HL-60 (cell line): ENCODE measurements at regions not wholly inside any gene's neighbourhood (a gene's known extent, or its start where the extent isn't known, plus 50 kb on each side); places are given as distances from the start of the nearest gene placed in this dataset.

Source experiments
- DNase-seq, 2 experiments: peaks; one replicate each; pipeline ENCODE4 v3.0.0-alpha.2; 2010 to 2020; ENCODE audit warnings: low read depth in 1 of 2, low spot score in 1 of 2
- H3K27ac ChIP-seq: fragments of 250-450 bp; sonication (Bioruptor Pico); replicated peaks from 2 replicates; pipeline ENCODE4 v1.5.1; 2020; ENCODE audit warnings: mild to moderate bottlenecking, moderate library complexity
- H3K27me3 ChIP-seq: fragments of 250-450 bp; sonication (Bioruptor Pico); 2 replicates; pipeline ENCODE4 v1.5.1; 2021; ENCODE audit warnings: mild to moderate bottlenecking, moderate library complexity; ENCODE audit not compliant: insufficient read depth, poor library complexity, severe bottlenecking
- H3K4me3 ChIP-seq: replicated peaks from 2 replicates; pipeline ENCODE4 v1.5.1; 2011; ENCODE audit warnings: mild to moderate bottlenecking, control low read depth, low read length; ENCODE audit not compliant: insufficient read depth
- CTCF ChIP-seq: IDR thresholded peaks from one replicate; pipeline ENCODE4 v1.5.1; 2011; ENCODE audit warnings: low read length, control low read depth, inconsistent platforms; ENCODE audit not compliant: insufficient read depth
- GABPA ChIP-seq: IDR thresholded peaks from 2 replicates; pipeline ENCODE4 v1.6.1; 2012; ENCODE audit warnings: low read depth
- POLR2AphosphoS5 ChIP-seq: IDR thresholded peaks from 2 replicates; pipeline ENCODE4 v1.6.1; 2012; ENCODE audit warnings: low read depth
- REST ChIP-seq: IDR thresholded peaks from 2 replicates; pipeline ENCODE4 v1.6.1; 2012; ENCODE audit warnings: low read depth; ENCODE audit not compliant: insufficient replicate concordance
- SPI1 ChIP-seq: IDR thresholded peaks from 2 replicates; pipeline ENCODE4 v1.6.1; 2012; ENCODE audit warnings: low read depth, mild to moderate bottlenecking, borderline replicate concordance

GRCh38 chr15:20353966-20354883 is 187.4 kb downstream of the GOLGA6L6 start:
- DNase-seq = no peak
- Histone ChIP-seq H3K27ac (no peak overlapping the region), H3K27me3 (no peaks in the 10 kb centered on the region), H3K4me3 (no peak overlapping the region)
- TF ChIP-seq SPI1 = no peak
- TF ChIP-seq POLR2AphosphoS5 = no peak
- no peak for TF ChIP-seq CTCF
- TF ChIP-seq REST = no peak
- no peak for TF ChIP-seq GABPA

GRCh38 chr15:20352241-20353200 is 189.1 kb downstream of the GOLGA6L6 start:
- Histone ChIP-seq H3K4me3 (no peak overlapping the region), H3K27me3 (no peaks in the 10 kb centered on the region), H3K27ac (no peak overlapping the region)
- TF ChIP-seq SPI1 (no peak), POLR2AphosphoS5 (no peak), CTCF (no peak), REST (no peak), GABPA (no peak)
- DNase-seq = no peak

GRCh38 chr15:20351448-20351971 is 190.1 kb downstream of the GOLGA6L6 start:
- TF ChIP-seq GABPA = no peak
- no peak for TF ChIP-seq CTCF
- no peak for TF ChIP-seq POLR2AphosphoS5
- TF ChIP-seq SPI1 = no peak
- no peak for TF ChIP-seq REST
- Histone ChIP-seq H3K27ac (no peak overlapping the region), H3K27me3 (no peaks in the 10 kb centered on the region), H3K4me3 (no peak overlapping the region)
- no peak for DNase-seq
